ENCODE measurements at regions not wholly inside any gene's neighbourhood (a gene's known extent, or its start where the extent isn't known, plus 50 kb on each side); places are given as distances from the start of the nearest gene placed in this dataset.

GRCh38 chr10:69714572-69714971, 84.5 kb downstream of the FAM241B start:
- TF ChIP-seq CTCF (IDR thresholded peaks at IDR 0.05) (no peak), POLR2AphosphoS5 (IDR thresholded peaks at IDR 0.05) (no peak), POLR2A (IDR thresholded peaks at IDR 0.05) (no peak)
